ENCODE measurements at regions not wholly inside any gene's neighbourhood (a gene's known extent, or its start where the extent isn't known, plus 50 kb on each side); places are given as distances from the start of the nearest gene placed in this dataset.

DNA sequence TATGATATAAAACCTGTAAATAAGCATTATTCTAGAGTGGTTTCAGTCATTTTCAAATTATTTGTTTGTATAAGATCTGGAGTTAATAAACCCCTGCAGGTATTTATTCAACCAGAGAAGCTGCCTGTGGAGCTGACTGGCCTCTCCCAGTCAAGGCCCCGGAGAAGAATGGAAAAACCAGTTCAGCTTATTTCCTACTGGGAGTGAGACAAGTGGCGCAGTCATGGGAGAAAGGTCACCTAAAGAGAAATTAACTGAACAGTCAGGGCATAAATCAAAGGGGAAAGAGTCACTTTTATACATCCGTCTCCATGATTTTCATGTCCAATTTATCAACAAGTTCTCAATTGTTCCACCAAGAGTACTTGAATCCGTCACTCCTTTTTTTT is 240.9 kb downstream of the RNF152 start:
- H3K27ac ChIP-seq = peak overlapping the region; percentile 73
- H3K36me3 ChIP-seq = no peaks in the 10 kb centered on the region
- H3K4me1 ChIP-seq = no peaks in the 10 kb centered on the region
- H3K9me3 ChIP-seq = no peaks in the 10 kb centered on the region
- WGBS = 74% methylated on average over 4 of the region's 4 CpGs
- no peak for DNase-seq (ENCODE audit: low spot score in 2 of 2)
- H3K4me3 ChIP-seq = no peak overlapping the region
- TF ChIP-seq POLR2AphosphoS5 (IDR thresholded peaks at IDR 0.05) (no peak), EP300 (IDR thresholded peaks at IDR 0.05) (no peak), POLR2A (IDR thresholded peaks at IDR 0.05) (no peak)
- TF ChIP-seq, protein P1, sequence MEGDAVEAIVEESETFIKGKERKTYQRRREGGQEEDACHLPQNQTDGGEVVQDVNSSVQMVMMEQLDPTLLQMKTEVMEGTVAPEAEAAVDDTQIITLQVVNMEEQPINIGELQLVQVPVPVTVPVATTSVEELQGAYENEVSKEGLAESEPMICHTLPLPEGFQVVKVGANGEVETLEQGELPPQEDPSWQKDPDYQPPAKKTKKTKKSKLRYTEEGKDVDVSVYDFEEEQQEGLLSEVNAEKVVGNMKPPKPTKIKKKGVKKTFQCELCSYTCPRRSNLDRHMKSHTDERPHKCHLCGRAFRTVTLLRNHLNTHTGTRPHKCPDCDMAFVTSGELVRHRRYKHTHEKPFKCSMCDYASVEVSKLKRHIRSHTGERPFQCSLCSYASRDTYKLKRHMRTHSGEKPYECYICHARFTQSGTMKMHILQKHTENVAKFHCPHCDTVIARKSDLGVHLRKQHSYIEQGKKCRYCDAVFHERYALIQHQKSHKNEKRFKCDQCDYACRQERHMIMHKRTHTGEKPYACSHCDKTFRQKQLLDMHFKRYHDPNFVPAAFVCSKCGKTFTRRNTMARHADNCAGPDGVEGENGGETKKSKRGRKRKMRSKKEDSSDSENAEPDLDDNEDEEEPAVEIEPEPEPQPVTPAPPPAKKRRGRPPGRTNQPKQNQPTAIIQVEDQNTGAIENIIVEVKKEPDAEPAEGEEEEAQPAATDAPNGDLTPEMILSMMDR (IDR thresholded peaks at IDR 0.05) = no peak
- no peaks in the 10 kb centered on the region for H3K27me3 ChIP-seq

DNA sequence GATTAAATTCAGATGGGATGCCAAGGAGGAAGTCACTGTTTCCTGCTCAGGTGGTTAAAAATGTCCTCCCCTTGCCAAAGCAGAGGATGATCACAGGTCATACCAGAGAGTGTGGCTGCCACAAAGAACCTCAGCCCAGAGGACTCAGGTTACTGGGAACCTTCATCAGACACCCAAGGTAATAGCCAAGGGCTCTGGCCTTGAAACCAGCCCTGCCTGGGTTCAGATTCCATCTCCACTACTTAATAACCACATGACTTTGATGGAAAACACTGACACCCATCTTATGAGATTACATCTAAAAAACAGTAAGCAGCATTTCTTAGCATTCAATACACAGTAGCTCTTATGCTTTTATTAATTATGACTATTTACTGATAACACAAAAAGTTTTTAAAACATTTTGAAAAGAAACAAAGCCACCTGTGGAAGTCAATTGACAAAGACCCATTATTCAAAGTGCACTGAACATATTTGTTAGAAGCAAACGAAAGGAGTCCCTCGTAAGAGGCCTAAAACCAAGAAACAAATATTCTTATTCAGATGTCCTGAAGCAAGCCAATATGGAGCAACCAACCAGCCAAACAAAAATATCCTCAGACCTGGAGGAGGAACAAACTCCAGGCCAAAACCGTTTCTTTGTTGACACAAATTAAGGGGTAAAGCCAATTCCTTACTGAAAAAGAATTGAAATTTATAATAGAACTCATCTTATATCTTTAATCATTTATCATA is 241.5 kb downstream of the RNF152 start:
- Histone ChIP-seq H3K27me3 (no peaks in the 10 kb centered on the region), H3K4me1 (no peaks in the 10 kb centered on the region), H3K27ac (peak overlapping the region; percentile 32), H3K4me3 (no peak overlapping the region), H3K9me3 (no peaks in the 10 kb centered on the region), H3K36me3 (no peaks in the 10 kb centered on the region)
- WGBS = 71% methylated on average over 3 of the region's 3 CpGs
- no peak for DNase-seq (ENCODE audit: low spot score in 2 of 2)
- TF ChIP-seq POLR2AphosphoS5 (IDR thresholded peaks at IDR 0.05) = no peak
- no peak for TF ChIP-seq POLR2A (IDR thresholded peaks at IDR 0.05)
- TF ChIP-seq EP300 (IDR thresholded peaks at IDR 0.05) = no peak
- TF ChIP-seq, protein P1 (IDR thresholded peaks at IDR 0.05) = no peak

DNA sequence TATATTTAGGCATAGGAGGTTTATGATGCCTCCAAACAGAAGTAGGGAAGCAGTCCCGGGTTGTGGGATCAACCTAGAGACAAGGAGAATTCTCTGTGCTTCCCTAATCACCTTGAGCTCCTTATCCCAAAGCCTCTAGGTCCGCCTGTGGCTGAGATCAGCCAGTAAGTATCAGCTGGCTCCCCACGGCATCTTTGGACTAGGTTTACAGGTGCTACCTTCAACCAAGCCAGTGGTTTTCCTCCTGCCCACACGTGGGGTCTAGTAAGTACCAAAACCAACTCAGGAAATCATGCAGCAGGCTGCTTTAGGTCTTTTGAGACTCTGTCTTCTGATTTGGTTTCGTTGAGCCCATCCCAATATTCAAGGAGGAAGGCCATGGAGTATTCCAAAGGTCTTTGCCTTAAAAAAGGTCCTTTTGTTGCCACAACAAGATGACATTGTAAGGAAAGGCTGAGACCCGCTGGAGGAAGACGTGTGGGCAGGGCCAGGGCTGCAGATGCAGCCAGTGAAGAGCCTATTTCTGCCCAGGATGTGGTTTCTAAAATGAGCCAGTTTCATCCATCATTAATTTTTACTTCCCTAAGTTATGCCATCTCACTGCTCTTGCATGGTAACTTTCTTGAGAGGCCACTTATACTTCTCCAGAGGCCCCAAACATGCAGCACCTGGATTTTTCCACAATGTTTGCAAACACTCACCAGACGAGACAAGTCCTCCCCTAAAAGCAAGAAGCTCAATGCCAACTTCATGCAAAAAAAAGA is 248.7 kb downstream of the RNF152 start:
- H3K9me3 ChIP-seq = no peaks in the 10 kb centered on the region
- DNase-seq (ENCODE audit: low spot score in 2 of 2) = no peak
- TF ChIP-seq POLR2A (IDR thresholded peaks at IDR 0.05) (no peak), EP300 (IDR thresholded peaks at IDR 0.05) (no peak), POLR2AphosphoS5 (IDR thresholded peaks at IDR 0.05) (no peak)
- TF ChIP-seq, protein P1 (IDR thresholded peaks at IDR 0.05) = no peak
- no peak overlapping the region for H3K27ac ChIP-seq
- 71% methylated on average over 6 of the region's 8 CpGs for WGBS
- no peaks in the 10 kb centered on the region for H3K4me1 ChIP-seq
- no peaks in the 10 kb centered on the region for H3K27me3 ChIP-seq
- no peak overlapping the region for H3K4me3 ChIP-seq
- H3K36me3 ChIP-seq = no peaks in the 10 kb centered on the region

DNA sequence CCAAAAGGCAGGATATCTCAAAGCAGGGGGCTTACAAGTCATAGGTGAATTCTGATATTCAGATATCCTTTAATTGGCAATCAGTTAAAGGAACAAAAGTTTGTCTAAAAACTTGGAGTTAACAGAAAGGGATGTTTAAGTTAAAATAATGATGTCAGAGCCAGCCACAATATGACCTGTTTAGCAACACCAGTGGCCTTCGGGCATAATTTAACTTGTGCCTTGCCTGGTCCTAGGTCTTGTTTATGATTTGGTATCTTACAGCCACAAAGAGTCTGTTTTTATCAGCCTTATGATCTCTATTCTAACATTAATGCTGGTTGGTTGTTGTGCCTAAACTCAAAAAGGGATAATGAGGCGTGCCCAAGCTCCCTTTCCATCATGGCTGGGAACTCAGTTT is 252.9 kb downstream of the RNF152 start:
- TF ChIP-seq POLR2A (IDR thresholded peaks at IDR 0.05) (no peak), POLR2AphosphoS5 (IDR thresholded peaks at IDR 0.05) (no peak), EP300 (IDR thresholded peaks at IDR 0.05) (no peak)
- TF ChIP-seq, protein P1 (IDR thresholded peaks at IDR 0.05) = no peak
- Histone ChIP-seq H3K27me3 (no peaks in the 10 kb centered on the region), H3K4me3 (no peak overlapping the region), H3K27ac (no peak overlapping the region), H3K4me1 (peaks cover 22% of the 10 kb centered on the region), H3K36me3 (no peaks in the 10 kb centered on the region), H3K9me3 (no peaks in the 10 kb centered on the region)
- DNase-seq (ENCODE audit: low spot score in 2 of 2) = no peak
- 89% methylated on average over 2 of the region's 2 CpGs for WGBS

DNA sequence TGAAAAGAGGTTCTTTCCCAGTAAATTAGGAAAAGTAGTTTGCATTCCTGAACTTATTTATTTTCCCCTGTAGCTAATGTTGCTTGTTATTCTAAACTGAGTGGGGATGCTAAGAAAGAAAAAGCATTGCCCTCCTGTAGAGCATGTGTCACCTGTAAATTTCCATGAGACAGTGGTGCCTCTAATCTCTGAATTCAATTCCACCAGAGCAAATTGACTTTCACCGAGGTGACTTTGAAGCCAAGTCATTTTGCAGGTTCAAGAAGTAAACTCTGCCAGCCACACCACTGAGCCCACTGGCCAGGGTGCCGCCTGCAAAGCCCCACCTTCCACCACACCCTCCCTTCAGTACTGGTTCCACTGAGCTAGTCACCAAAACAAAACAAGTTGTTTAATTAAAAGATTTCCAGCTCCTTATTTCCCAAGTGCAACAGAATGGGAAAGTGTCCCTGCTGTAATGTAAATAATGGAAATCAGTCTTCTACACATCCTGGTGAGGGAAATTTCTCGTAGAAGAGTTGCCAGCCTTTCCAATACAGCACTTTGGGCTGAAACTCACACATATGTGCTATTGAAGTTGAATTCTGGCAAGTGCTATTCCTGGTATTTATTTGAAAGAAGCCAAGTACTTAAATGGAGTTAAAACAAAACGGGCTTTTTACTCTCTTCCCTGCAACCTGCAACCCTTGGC is 254.8 kb downstream of the RNF152 start:
- no peaks in the 10 kb centered on the region for H3K9me3 ChIP-seq
- peaks cover 22% of the 10 kb centered on the region for H3K4me1 ChIP-seq
- H3K36me3 ChIP-seq = no peaks in the 10 kb centered on the region
- H3K4me3 ChIP-seq = no peak overlapping the region
- no peak for DNase-seq (ENCODE audit: low spot score in 2 of 2)
- WGBS = 47% methylated on average over 4 of the region's 4 CpGs
- peak overlapping the region; percentile 27 for H3K27ac ChIP-seq
- TF ChIP-seq POLR2A (IDR thresholded peaks at IDR 0.05) = no peak
- TF ChIP-seq, protein P1 (IDR thresholded peaks at IDR 0.05) = no peak
- no peaks in the 10 kb centered on the region for H3K27me3 ChIP-seq
